Cardiac muscle cell (in vitro differentiated cells and primary cell): ENCODE measurements at regions not wholly inside any gene's neighbourhood (a gene's known extent, or its start where the extent isn't known, plus 50 kb on each side); places are given as distances from the start of the nearest gene placed in this dataset.

Experiments
- DNase-seq, 2 donors: peaks; one replicate each; pipeline versions ENCODE4 v3.0.0 to v3.0.0-alpha.2; 2010 to 2017; ENCODE audit warnings: low read depth in 1 of 2, low spot score in 1 of 2
- H3K27ac ChIP-seq: fragments of 200-600 bp; sonication (generic); 2 replicates; pipeline ENCODE4 v1.5.1; 2016
- H3K27me3 ChIP-seq: fragments of 200-600 bp; sonication (generic); 2 replicates; pipeline ENCODE4 v1.6.0; 2016; ENCODE audit warnings: control low read depth
- H3K36me3 ChIP-seq: fragments of 200-600 bp; sonication (generic); 2 replicates; pipeline ENCODE4 v1.5.1; 2016; ENCODE audit warnings: control low read depth
- H3K4me1 ChIP-seq: fragments of 200-600 bp; sonication (generic); 2 replicates; pipeline ENCODE4 v1.8.1; 2017; ENCODE audit warnings: low read depth, mild to moderate bottlenecking, mixed run types
- H3K4me3 ChIP-seq: fragments of 200-600 bp; sonication (generic); 2 replicates; pipeline ENCODE4 v1.5.1; 2016; ENCODE audit warnings: mild to moderate bottlenecking
- H3K9me3 ChIP-seq: fragments of 200-600 bp; sonication (generic); 2 replicates; pipeline ENCODE4 v1.5.1; 2017; ENCODE audit warnings: low read depth, mild to moderate bottlenecking, control low read depth
- CTCF ChIP-seq: IDR thresholded peaks from 2 replicates; pipeline ENCODE4 v1.5.1; 2012; ENCODE audit warnings: low read depth, mild to moderate bottlenecking, low read length

DNA sequence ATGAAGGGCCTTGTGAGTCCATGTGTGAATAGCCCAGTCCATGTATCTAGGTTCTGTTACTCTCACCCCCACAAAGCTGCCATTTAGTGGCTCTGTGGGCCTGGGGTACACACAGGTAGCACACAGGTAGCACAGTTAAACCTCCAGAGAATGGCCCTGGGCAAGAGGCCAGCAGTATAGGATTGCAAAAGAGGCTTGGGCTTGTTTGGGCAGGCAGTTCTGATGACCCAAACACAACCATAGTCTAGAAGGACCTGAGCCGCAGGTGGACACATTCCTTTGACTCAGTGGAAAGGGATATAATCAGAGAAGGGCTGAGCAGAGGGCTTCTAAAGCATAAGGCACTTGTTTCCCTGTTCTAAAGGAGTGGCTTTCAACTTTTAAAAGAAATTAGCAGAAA, 326.8 kb upstream of the SGCD start:
- no peak for DNase-seq
- H3K27me3 ChIP-seq, result no peaks in the 10 kb centered on the region
- no peaks in the 10 kb centered on the region for H3K36me3 ChIP-seq
- no peak for TF ChIP-seq CTCF
- no peaks in the 10 kb centered on the region for H3K9me3 ChIP-seq
- H3K27ac ChIP-seq, result no peak overlapping the region
- no peak overlapping the region for H3K4me3 ChIP-seq
- H3K4me1 ChIP-seq, result no peaks in the 10 kb centered on the region

DNA sequence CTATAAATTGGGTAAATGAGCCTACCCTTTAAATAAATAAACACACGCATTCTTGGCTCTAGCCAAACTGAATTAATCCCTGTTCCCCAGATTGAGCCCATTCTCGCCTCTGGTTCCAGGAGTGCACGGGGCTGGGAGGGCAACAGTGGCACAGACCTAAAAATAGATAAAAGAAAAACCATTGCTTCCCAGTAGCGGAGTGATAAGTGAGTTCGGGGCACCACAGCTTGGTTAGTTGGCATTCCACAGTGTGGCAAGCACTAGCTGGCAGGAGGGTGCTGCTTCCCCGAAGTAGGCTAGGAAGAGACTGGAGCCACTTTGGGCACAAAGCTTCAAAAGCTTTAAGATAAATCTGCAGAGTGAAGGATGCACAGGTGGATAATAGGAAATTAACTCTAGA, 322.2 kb upstream of the SGCD start:
- no peak for TF ChIP-seq CTCF
- no peaks in the 10 kb centered on the region for H3K36me3 ChIP-seq
- DNase-seq, result no peak
- no peak overlapping the region for H3K4me3 ChIP-seq
- no peak overlapping the region for H3K27ac ChIP-seq
- no peaks in the 10 kb centered on the region for H3K9me3 ChIP-seq
- H3K27me3 ChIP-seq, result no peaks in the 10 kb centered on the region
- H3K4me1 ChIP-seq, result no peaks in the 10 kb centered on the region

DNA sequence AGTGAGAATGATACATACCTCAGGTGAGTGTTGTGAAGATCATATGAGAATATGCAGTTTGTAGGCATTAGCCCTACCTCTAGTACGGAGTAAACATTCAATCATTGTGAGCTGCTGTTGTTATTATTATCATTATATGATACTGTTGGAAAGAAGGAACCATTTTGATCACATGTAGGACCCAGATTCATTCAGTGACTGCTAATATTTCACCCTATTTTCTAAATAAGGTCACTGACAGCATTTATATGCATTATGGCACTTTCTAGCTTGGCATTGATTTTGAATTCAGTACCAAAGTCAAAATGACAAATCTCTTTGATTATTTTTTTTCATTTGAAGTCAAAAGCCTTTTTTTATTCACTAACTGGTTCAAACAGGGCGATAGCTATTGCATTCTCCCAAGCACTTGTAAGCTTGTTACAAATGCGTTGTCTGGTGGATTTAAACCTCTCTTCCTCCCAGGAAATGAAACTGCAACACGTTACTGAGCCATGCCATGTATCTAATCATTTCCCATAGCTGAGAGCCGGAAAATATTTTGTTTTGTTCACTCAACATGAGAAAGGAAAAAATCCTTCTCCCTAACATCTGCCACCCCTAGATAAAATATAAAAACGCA, 320.8 kb upstream of the SGCD start:
- no peak overlapping the region for H3K27ac ChIP-seq
- H3K9me3 ChIP-seq, result no peaks in the 10 kb centered on the region
- H3K4me1 ChIP-seq, result no peaks in the 10 kb centered on the region
- no peak for TF ChIP-seq CTCF
- DNase-seq, result no peak
- H3K27me3 ChIP-seq, result no peaks in the 10 kb centered on the region
- no peak overlapping the region for H3K4me3 ChIP-seq
- H3K36me3 ChIP-seq, result no peaks in the 10 kb centered on the region

- H3K36me3 ChIP-seq, result no peaks in the 10 kb centered on the region
- TF ChIP-seq CTCF, result no peak
- no peak overlapping the region for H3K27ac ChIP-seq
- H3K4me1 ChIP-seq, result no peaks in the 10 kb centered on the region
- no peak overlapping the region for H3K4me3 ChIP-seq
- no peaks in the 10 kb centered on the region for H3K9me3 ChIP-seq
- H3K27me3 ChIP-seq, result no peaks in the 10 kb centered on the region
- DNase-seq, result no peak
These were observed 318.1 kb upstream of the SGCD start for GRCh38 chr5:156008844-156009243.

DNA sequence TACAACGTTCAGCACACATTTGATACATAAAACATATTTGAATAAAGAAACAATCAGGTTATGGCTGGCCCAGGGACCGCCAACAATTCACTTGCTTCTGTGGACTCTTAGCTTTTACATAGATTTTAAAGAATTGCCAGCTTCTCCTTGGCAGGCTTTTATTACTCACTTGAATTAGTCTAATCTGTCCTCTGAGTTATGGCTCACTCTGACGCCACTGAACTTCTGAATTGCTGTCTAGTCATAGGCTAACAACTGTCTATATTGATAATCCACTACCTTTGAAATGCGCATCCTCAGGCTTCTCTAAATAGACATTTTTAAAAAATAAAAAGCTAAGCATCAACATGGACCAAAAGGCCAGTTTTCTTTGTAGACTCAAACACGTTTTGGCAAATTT, 317.4 kb upstream of the SGCD start:
- Histone ChIP-seq H3K27me3 (no peaks in the 10 kb centered on the region), H3K27ac (no peak overlapping the region), H3K36me3 (no peaks in the 10 kb centered on the region), H3K4me3 (no peak overlapping the region), H3K9me3 (no peaks in the 10 kb centered on the region), H3K4me1 (no peaks in the 10 kb centered on the region)
- no peak for DNase-seq
- TF ChIP-seq CTCF, result no peak

DNA sequence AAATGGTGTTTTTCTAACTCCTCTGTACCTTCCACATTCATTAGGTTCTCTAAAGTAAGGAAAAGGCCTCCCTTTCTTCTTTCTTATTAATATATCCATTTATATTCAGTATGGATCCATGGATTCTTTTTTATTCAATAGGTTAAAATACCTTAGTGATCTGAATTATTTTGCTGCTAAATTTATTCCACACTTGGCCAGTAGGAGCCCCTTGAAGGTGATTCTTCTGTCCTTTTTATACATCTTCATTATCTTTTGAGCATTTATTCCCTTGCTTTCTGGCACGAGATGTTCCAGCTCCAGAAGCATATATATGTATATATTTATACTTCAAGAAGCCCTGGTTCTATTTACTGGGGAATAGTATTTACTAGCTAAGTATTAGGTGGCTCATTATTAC, 311.8 kb upstream of the SGCD start:
- Histone ChIP-seq H3K4me1 (no peaks in the 10 kb centered on the region), H3K36me3 (no peaks in the 10 kb centered on the region), H3K4me3 (no peak overlapping the region), H3K27me3 (no peaks in the 10 kb centered on the region), H3K9me3 (no peaks in the 10 kb centered on the region), H3K27ac (no peak overlapping the region)
- TF ChIP-seq CTCF, result no peak
- DNase-seq, result no peak
